ENCODE measurements at regions not wholly inside any gene's neighbourhood (a gene's known extent, or its start where the extent isn't known, plus 50 kb on each side); places are given as distances from the start of the nearest gene placed in this dataset.

DNA sequence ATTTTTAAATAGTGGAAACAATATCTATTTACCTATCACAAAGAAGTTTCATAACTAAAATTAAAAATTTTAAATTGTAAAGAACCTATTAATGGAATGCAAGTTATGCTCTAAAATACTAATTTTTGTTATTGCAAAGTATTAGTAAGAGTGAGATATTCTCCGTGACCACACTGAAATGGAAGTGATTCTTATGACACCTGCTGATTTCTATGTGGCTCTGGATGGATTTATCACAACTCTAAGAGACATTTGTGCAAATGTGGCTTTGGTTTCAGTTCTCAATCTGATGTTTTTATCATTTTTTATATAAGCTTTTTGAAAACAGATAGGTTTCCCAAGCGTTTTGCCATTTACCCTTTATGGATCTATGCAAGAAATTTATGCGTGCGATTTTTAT lies 497.8 kb downstream of the NAV3 start:
- no peak overlapping the region for H3K27ac ChIP-seq
- in situ Hi-C loops (cut with MboI; ENCODE audit: low pct_ligation_motif_present in 1 of 4, low pct_unique_long_range_greater_than_20kb in 1 of 4, low sequenced_read_pairs in 3 of 4) (no loop called here), intact Hi-C loops (cut with DNase I; ENCODE audit: low total_unique reads) (no loop called here)
- H3K4me1 ChIP-seq = no peaks in the 10 kb centered on the region
- no peaks in the 10 kb centered on the region for H3K36me3 ChIP-seq
- TF ChIP-seq POLR2AphosphoS5 (IDR thresholded peaks at IDR 0.05) (no peak), EP300 (IDR thresholded peaks at IDR 0.05; ENCODE audit: low read depth) (no peak), POLR2A (IDR thresholded peaks at IDR 0.05) (no peak)
- TF ChIP-seq, protein P1, sequence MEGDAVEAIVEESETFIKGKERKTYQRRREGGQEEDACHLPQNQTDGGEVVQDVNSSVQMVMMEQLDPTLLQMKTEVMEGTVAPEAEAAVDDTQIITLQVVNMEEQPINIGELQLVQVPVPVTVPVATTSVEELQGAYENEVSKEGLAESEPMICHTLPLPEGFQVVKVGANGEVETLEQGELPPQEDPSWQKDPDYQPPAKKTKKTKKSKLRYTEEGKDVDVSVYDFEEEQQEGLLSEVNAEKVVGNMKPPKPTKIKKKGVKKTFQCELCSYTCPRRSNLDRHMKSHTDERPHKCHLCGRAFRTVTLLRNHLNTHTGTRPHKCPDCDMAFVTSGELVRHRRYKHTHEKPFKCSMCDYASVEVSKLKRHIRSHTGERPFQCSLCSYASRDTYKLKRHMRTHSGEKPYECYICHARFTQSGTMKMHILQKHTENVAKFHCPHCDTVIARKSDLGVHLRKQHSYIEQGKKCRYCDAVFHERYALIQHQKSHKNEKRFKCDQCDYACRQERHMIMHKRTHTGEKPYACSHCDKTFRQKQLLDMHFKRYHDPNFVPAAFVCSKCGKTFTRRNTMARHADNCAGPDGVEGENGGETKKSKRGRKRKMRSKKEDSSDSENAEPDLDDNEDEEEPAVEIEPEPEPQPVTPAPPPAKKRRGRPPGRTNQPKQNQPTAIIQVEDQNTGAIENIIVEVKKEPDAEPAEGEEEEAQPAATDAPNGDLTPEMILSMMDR (IDR thresholded peaks at IDR 0.05) = no peak
- no peak for DNase-seq
- H3K27me3 ChIP-seq = no peaks in the 10 kb centered on the region
- 77 to 89% methylated on average over 4 of the region's 4 CpGs for WGBS, 2 donors (ENCODE audit: low coverage in 1 of 2)
- no peaks in the 10 kb centered on the region for H3K9me3 ChIP-seq
- H3K4me3 ChIP-seq = no peak overlapping the region

DNA sequence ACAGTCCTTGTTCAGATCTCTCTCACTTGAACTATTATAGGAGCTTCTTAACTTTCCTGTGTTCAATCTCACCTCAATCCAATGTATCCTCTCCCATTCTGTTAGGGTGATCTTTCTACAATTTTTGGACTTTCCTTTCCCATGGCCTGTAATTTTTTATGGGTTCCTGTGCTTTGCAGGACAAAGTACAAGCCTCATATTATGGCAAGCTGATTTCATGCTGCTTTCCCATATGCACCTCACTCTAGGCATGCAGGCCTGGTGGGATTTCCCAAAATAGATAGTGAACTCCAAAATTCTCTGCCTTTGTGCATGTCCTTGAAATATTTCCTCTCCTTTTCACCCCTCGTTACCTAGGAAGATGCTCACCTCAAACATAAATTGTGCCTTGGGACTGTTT lies 499.4 kb downstream of the NAV3 start:
- Histone ChIP-seq H3K9me3 (no peaks in the 10 kb centered on the region), H3K4me1 (no peaks in the 10 kb centered on the region), H3K4me3 (no peak overlapping the region), H3K27ac (no peak overlapping the region), H3K27me3 (no peaks in the 10 kb centered on the region), H3K36me3 (no peaks in the 10 kb centered on the region)
- intact Hi-C loops (cut with DNase I; ENCODE audit: low total_unique reads) (no loop called here), in situ Hi-C loops (cut with MboI; ENCODE audit: low pct_ligation_motif_present in 1 of 4, low pct_unique_long_range_greater_than_20kb in 1 of 4, low sequenced_read_pairs in 3 of 4) (no loop called here)
- WGBS, 2 donors (ENCODE audit: low coverage in 1 of 2) = 73 to 86% methylated on average over 1 of the region's 1 CpG
- DNase-seq = no peak
- TF ChIP-seq EP300 (IDR thresholded peaks at IDR 0.05; ENCODE audit: low read depth) (no peak), POLR2AphosphoS5 (IDR thresholded peaks at IDR 0.05) (no peak), POLR2A (IDR thresholded peaks at IDR 0.05) (no peak)
- TF ChIP-seq, protein P1 (IDR thresholded peaks at IDR 0.05) = no peak

- no peaks in the 10 kb centered on the region for H3K9me3 ChIP-seq
- DNase-seq = no peak
- intact Hi-C loops (cut with DNase I; ENCODE audit: low total_unique reads) (no loop called here), in situ Hi-C loops (cut with MboI; ENCODE audit: low pct_ligation_motif_present in 1 of 4, low pct_unique_long_range_greater_than_20kb in 1 of 4, low sequenced_read_pairs in 3 of 4) (no loop called here)
- TF ChIP-seq POLR2AphosphoS5 (IDR thresholded peaks at IDR 0.05) = no peak
- TF ChIP-seq EP300 (IDR thresholded peaks at IDR 0.05; ENCODE audit: low read depth) = no peak
- no peak for TF ChIP-seq POLR2A (IDR thresholded peaks at IDR 0.05)
- TF ChIP-seq, protein P1 (IDR thresholded peaks at IDR 0.05) = no peak
- H3K36me3 ChIP-seq = no peaks in the 10 kb centered on the region
- 56 to 65% methylated on average over 2 of the region's 2 CpGs for WGBS, 2 donors (ENCODE audit: low coverage in 1 of 2)
- no peaks in the 10 kb centered on the region for H3K4me1 ChIP-seq
- H3K4me3 ChIP-seq = no peak overlapping the region
- H3K27me3 ChIP-seq = no peaks in the 10 kb centered on the region
- no peak overlapping the region for H3K27ac ChIP-seq
Measured at GRCh38 chr12:78331181-78331580, 500.5 kb downstream of the NAV3 start.

- H3K4me1 ChIP-seq = no peaks in the 10 kb centered on the region
- H3K9me3 ChIP-seq = no peaks in the 10 kb centered on the region
- TF ChIP-seq, protein P1 (IDR thresholded peaks at IDR 0.05) = no peak
- no peak for TF ChIP-seq POLR2A (IDR thresholded peaks at IDR 0.05)
- TF ChIP-seq POLR2AphosphoS5 (IDR thresholded peaks at IDR 0.05) = no peak
- no peak for TF ChIP-seq EP300 (IDR thresholded peaks at IDR 0.05; ENCODE audit: low read depth)
- no peaks in the 10 kb centered on the region for H3K27me3 ChIP-seq
- no peak overlapping the region for H3K4me3 ChIP-seq
- no peak for DNase-seq
- H3K27ac ChIP-seq = no peak overlapping the region
- 33 to 42% methylated on average over 3 of the region's 3 CpGs for WGBS, 2 donors (ENCODE audit: low coverage in 1 of 2)
- H3K36me3 ChIP-seq = no peaks in the 10 kb centered on the region
- intact Hi-C loops (cut with DNase I; ENCODE audit: low total_unique reads) (no loop called here), in situ Hi-C loops (cut with MboI; ENCODE audit: low pct_ligation_motif_present in 1 of 4, low pct_unique_long_range_greater_than_20kb in 1 of 4, low sequenced_read_pairs in 3 of 4) (no loop called here)
Measured at GRCh38 chr12:78331753-78332152, 501.1 kb downstream of the NAV3 start.

All from transverse colon (tissue), 4 donors.